GM12874 (cell line): ENCODE measurements at regions not wholly inside any gene's neighbourhood (a gene's known extent, or its start where the extent isn't known, plus 50 kb on each side); places are given as distances from the start of the nearest gene placed in this dataset.

Source experiments
- CTCF ChIP-seq: IDR thresholded peaks from 2 replicates; pipeline ENCODE4 v1.5.1; 2011; ENCODE audit warnings: low read depth, mild to moderate bottlenecking, control low read depth, low read length, moderate library complexity; ENCODE audit not compliant: insufficient read depth

- TF ChIP-seq CTCF, result no peak
Measured at GRCh38 chr6:120786682-120787081, 547.6 kb downstream of the TBC1D32 start.

- TF ChIP-seq CTCF, result no peak
Measured at GRCh38 chr6:120786256-120786655, 548.0 kb downstream of the TBC1D32 start.

GRCh38 chr6:120785459-120786086 is 548.7 kb downstream of the TBC1D32 start:
- no peak for TF ChIP-seq CTCF

GRCh38 chr6:120779441-120779840 is 554.8 kb downstream of the TBC1D32 start:
- no peak for TF ChIP-seq CTCF

- no peak for TF ChIP-seq CTCF
Measured at GRCh38 chr6:120775698-120776097, 558.6 kb downstream of the TBC1D32 start.

GRCh38 chr6:120774275-120774674 is 560.0 kb downstream of the TBC1D32 start:
- TF ChIP-seq CTCF, result no peak

GRCh38 chr6:120771019-120771418 is 563.3 kb downstream of the TBC1D32 start:
- TF ChIP-seq CTCF, result no peak

- no peak for TF ChIP-seq CTCF
Measured at GRCh38 chr6:120764312-120764711, 570.0 kb downstream of the TBC1D32 start.
